ENCODE measurements at regions not wholly inside any gene's neighbourhood (a gene's known extent, or its start where the extent isn't known, plus 50 kb on each side); places are given as distances from the start of the nearest gene placed in this dataset.

- TF ChIP-seq CTCF (IDR thresholded peaks at IDR 0.05; ENCODE audit: low read depth, low read length, poor library complexity, severe bottlenecking) (no peak), EZH2phosphoT487 (IDR thresholded peaks at IDR 0.05; ENCODE audit: borderline replicate concordance, low read length) (no peak)
Measured at GRCh38 chr4:78661086-78661690, 109.6 kb downstream of the ANXA3 start.

Measured in DOHH2 (cell line).